Stimulated activated CD8-positive, alpha-beta memory T cell treated with anti-CD3 and anti-CD28 coated beads, Interleukin-4, amount 100 ng/mL, for 24 hours (primary cell): ENCODE measurements at regions not wholly inside any gene's neighbourhood (a gene's known extent, or its start where the extent isn't known, plus 50 kb on each side); places are given as distances from the start of the nearest gene placed in this dataset.

ENCODE experiments used
- DNase-seq: peaks from one replicate; pipeline ENCODE4 v3.0.0-alpha.2; 2020; ENCODE audit warnings: low read depth

DNA sequence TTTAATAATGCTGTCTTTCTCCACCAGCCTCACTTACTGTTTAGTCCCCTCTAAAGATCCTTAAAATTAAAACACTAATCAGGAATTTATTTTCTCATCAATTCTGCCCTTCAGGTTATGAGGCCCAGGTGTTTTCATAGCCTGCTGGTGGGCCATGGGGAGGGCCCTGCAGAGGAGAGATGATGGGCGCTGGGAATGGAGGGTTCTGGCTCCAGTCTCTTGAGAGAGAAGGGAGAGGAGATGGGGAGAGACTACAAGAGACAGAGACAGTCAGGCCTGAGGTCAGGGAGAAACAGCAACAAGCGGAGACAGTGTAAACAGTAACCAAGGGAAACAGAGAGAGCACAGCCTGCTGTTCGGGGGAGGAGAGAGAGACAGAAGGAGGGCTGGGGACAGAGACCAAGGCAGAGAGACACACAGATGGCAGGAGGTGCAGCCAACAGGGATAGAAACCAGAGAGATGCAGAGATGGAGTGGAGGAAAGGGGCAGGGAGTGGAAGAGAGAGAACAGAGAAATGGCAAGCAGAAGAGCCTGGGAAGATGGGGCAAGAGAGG is 187.3 kb upstream of the SYT13 start:
- DNase-seq = no peak

DNA sequence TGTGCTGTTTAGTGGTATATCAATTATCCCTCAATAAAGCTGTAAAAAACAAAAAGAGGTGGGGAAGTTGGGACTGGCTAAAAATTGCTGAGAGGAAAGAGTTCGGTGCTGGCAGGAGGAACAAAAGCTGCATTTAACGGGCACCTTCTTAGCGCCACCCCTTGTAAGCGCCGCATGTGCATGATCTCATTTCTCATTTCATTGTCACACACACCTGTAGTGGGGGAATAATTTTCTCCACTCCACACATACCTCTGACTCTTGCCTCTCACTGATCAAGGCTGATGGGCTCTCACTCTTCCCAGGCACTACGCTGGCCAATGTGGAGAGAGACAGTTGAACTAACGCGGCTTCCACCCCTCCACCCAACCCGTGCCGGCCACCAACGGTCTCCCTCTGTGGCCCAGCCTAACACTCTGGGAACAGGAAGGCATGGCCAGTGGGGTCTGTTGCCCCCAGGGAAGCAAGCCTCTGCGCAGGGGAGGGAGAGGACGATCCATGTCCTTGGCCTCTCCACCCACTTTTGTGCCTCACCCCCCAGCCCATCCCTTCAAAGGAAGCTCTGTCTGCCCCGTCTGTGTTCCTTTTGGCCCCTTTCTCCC is 186.7 kb upstream of the SYT13 start:
- no peak for DNase-seq

DNA sequence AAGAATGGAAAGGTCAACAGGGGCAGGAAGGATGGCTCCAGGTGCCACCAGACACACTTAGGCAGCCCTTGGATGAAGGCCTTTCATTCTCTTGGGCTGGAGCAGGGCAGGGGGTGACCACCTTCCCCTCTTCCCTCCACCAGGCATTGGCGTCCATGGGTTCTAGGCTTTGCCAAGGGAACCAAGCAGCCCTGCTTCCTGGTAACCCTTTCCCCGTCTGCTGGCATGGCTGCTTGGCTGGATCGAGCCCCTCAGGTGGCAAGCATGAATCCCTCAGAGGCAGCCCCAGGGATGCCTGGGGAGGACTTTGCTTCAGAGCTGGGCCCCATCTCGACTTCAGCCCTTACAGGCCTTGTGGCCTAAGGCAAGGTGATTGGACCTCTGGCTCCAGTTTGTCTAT is 185.1 kb upstream of the SYT13 start:
- DNase-seq = no peak

DNA sequence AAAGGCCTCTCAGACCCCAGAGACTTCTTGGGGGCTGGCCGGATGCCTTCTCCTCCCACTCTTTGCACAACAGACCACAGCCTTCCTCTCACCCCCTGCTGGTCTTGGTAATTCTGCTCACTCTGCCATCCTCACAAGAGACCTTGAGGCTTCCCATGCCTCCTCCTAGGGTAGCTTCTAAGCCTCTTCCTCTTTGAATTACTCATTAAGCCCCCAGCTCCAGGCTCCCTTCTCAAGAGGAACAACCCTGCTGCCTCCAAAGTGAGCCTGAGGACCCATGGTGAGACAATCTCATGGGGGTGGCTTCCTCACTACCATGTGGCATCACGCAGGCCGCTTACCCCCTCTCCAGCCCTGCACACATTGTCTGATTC is 184.6 kb upstream of the SYT13 start:
- no peak for DNase-seq

DNA sequence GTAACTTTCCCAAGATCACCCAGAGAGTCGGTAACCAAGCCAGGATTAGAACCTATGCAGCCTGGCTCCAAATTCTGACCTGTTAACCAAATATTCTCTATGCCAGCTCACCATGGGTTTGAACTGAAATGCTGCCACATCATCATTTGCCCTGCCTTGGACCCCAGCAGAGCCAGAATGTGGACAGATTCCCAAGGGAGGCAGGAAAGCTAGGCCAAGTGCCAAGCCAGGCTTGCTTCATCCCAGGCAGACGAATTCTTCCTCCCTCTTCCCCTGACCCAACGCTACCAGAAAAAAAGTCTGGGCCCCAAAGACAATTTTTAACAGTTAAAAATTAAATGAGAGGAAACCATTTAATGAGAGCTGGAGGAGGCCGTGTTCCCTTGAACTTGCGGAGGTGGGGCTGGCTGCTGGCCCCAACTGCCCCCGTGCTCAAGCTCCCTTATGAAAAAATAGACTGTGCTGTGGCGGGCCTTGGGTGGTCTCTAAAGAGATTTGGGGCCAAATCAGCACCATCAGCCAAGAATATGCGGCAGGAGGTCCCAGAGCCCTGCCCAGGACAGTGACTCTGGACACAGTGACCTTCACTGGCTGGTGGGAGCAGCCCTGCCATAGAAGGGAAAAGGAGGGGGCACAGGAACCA is 184.1 kb upstream of the SYT13 start:
- DNase-seq = no peak

DNA sequence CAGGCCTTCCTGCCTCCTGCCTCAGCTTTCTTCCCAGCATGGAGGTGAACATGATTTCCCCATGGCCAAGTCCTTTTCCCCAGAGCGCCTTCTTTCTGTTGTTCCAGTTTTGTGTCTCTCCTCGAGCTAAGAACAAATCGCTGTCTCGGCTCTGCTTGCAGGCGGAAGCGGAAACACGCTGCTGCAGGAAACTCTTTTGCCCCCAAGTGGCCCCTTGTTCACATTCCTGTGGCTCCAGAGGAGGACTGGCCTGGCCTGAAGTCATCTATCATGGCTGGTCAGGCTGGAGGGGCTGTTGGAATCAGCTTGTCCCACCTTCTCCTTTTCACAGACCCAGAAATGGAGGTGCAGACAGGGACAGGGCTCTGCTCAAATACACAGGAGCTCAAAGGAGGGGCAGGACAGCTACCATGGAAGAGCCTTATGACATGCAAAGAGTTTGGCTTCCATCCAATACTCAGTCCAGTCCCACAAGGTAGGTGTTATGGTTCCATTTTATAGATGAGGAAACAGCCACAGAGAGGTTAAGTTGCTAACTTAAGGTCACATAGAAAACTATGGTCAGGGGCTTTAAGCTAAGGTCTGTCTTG is 182.2 kb upstream of the SYT13 start:
- DNase-seq = no peak

DNA sequence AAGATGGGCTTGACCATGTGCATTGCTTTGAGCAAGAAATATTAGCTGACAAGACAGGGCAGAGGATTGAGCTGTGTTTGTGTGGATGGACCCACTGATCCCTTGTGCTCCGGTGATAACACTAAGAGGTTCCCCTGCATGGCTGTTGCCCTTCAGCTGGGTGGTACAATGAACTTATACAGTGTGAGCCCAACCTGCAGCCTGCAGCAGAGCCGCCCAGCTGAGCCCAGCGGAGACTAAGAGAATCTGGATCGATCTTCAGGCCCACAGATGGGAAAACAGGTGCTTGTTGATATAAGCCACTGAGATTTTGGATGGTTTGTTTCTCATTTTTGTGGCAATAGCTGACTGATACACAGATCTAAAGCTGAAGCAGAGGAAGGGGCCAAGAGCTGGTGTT is 177.4 kb upstream of the SYT13 start:
- DNase-seq = no peak

DNA sequence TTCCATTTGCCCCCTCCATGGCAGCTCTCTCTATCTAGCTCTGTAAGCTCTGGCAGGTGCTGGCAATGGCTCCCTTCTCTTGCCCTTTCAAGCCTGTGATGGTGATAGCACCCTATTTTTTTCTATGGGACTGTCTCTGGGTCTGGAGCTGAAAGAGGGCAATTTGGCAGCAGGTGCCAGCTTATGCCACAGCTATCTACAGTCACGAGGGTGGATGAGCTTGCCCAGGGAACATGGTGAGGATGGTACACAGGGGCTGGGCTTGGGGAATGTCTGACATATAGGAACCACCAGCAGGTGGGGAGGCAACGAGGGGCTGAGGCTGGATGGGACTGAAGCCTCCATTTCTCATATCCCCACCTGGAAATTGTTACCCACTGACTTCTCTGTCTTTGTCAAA is 175.4 kb upstream of the SYT13 start:
- DNase-seq = no peak

DNA sequence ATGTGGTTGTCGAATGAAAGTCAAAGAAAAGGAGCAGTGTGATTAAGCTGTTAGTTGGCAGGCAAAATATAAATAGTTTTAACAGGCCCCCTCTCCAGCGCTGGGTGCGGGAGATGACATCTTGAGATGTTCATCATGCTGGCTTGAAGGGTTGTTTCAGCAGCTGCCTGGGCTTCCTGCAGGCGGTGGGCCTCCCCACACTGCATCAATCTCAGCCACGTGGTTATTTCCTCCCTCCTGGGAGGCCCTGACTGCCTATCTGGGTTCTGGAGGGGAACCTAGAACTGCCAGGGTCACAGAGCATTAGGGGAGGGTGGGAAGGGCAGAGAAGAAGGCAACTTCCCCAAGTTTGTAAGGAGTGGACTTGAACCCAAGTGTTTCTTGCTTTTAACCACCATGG is 173.3 kb upstream of the SYT13 start:
- no peak for DNase-seq

DNA sequence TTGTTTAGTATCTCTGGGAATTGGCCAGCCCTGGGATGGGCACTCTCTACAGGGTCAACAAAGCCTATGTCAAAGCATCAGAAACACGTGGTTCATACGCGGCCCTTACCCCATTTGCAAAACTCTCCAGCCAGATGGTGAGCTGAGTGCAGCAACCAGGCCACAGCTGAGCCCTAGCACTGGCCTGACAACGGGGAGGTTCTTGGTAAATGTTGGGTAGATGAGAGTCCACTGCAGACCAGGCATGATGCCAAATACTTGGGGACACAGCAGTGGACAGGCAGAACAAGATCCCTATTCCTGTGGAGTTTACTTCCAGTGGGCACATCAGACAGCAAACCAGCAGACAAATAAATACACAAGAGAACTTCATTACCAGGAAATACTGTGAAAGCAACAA is 172.1 kb upstream of the SYT13 start:
- no peak for DNase-seq

DNA sequence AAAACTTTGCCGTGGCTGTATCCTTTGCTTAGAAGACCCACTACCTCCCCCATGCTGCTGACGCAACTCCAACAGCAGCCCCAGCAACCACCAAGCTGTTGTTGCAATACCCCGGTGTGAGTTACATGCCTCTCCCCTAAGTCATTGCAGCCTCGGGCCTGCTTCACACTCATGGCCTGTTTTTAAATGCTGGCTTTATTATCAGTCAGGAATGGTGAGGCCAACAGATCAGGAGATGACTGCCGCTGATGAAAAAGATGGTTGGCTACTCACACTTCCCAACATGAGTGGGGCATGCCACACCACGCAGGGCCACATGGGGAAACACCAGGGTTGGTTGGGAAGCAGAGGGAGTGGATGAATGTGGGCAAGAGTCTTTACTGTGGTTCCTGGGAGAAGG is 171.5 kb upstream of the SYT13 start:
- no peak for DNase-seq

DNA sequence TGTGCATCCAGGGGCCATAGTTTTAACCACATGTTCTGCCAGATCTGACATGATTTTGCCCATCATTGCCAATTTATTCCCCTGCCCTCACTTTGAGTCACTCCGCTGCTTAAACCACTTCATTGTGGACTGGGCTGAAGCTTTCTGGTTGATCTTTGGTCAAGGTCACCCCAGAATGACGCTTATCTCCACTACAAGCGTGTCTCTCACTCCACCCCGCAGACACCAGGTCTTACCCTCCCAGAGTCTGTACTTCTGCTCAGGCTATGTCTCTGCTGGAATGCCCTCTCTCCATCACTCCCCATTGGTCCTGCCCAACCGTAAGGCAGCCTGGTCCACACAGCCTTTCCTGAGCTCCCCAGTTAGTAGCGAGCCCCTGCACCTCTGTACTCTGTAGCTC is 170.5 kb upstream of the SYT13 start:
- DNase-seq = no peak

DNA sequence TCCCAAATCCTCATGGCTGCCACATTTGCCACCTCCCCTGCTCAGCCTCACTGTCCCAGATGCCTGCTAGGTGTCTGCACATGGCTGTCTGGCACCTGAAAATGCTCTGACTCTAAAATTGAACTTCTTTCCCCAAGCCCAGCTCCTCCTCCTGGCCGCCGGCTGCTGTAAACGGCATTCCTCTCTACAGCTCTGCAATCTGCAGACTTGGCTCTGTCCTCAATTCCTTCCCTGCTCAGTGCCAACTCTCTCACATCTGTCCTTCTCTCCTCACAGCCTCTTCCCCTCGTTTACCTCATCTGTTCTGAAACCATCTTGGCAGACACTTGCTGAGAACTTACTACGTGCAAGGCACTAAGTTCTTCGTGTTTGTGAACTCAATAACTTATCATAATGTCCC is 169.4 kb upstream of the SYT13 start:
- DNase-seq = no peak

DNA sequence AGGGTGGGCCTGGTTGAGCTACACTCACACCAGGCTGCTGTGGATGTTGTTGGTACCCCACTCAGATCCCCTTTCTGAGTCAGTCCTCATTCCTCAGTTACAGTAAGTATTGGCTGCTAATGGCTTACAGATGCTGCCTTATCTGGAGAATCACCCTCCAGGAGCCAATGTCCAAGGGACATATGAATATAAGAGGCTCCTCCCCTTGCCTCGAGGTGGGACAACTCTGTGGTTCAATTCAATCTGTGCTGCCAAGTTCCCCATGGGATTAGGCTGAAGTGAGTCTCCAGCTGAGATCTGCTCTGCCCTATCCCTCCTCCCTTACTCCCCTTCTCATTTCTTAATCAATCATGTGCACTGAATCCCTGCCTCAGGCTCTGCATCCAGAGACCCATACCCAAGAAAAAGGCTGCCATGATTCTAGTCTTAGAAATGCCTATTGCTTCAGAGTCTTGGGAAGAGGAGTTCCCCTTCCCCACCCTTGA is 168.8 kb upstream of the SYT13 start:
- no peak for DNase-seq

DNA sequence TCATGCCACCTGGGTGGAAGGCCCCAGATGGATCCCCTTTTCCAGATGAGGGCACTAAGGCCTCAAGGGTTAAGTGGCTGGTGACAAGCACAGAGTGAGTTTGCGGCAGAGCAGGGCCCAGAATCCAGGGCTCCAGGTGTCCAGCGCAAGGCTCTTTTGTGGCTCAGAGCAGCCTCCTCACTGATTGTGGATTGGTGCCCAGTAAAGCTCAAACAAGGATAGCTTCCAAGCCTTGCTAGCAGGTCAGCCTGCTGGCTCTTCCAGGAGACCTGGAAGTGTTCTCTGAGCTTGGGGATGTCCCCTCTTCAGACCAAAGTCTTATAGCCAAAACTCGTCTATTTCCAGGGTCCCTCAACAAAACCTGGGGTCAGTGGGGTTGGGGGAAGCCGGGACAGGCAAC is 167.6 kb upstream of the SYT13 start:
- DNase-seq = no peak

DNA sequence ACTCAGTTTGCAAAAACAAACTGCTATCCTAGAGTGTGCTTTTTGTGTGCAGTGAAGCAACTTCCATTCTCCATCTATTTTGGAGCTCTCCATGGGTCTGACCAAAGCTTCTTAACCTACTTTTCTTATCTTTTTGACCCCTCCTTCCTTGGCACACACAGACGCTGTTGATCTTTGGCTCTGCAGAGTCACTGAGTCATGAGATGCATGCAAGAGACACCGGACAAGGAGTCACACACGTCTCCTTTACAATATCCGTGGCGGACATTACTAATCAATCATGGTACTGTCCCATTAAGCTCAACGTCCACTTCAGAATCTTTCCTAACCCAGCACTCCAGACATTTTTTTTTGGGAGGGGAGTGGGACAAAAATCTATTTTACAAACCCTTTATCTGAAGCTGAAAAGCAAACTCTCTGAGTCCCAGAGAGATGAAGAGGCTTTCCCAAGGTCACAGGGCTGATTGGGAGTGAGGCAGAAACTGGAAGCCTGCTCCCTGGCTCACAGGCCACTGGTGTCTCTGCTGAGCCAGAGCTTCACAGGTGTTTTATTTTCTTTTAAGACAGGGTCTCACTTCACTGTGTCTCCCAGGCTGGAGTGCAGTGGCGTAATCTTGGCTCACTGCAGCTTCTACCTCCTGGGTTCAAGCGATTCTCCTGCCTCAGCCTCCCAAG is 165.8 kb upstream of the SYT13 start:
- DNase-seq = no peak

DNA sequence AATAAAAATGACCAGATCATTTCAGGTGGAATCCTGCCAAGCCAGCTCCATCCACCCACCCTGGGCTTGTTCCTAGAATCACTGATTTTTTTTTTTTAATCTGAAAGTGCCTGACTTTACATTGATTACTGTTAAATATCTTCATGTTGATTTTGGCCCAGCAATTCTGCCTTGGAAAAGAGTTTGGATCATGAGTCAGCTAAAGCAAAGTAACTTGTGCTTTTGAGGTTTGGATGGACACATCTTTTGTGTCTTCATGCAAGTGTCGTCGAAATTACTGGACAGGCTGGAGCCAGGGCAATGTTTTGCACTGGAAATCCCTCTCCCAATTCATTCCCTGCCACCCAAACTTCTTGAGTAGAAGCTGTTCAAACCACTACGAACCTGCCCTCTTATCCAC is 164.0 kb upstream of the SYT13 start:
- no peak for DNase-seq

DNA sequence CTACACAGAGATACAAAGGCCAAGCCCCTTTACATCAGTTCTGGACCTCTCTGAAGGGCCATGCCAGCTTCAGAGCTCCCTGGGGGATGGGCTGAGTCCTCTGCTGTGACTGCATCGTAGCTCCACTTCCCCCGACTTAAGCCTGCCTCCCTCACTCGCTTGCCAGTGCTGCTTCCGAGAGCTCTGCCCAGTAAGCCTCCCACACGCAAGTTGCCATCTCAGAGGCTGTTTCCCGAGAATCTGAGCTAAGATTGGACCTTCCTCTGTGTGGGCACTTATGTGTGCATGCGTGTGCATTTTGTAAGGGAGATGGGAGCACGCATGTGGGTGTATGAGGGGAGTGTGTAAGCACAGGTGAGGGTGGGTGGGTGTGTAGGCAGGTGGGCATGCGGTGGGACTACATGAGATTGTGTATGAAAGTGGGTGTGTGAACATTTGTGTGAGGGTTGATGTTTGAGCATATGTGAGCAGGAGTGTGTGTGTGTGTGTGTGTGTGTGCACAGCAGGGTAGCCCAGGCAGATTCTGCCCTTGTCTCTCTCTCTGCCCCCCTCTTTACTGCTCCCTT is 163.0 kb upstream of the SYT13 start:
- no peak for DNase-seq

DNA sequence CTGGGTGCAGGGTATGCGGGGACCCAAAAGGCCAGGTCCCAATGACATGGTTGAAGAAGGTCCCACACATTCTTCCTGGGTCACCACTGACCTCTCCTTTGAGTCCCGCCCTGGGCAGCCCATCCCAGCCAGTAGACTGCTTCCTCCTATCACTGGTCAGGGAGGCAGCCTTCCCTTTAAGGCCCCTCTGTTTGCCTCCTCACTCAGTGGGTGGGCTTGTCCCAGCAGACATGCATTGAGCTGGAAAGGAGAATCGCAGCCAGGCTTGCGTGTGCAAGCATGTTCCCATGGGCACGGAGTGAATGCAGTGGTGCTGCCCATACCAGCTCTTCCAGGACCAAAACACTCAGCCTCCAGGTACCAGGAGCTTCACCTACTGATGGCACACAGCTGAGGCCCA is 162.4 kb upstream of the SYT13 start:
- no peak for DNase-seq

DNA sequence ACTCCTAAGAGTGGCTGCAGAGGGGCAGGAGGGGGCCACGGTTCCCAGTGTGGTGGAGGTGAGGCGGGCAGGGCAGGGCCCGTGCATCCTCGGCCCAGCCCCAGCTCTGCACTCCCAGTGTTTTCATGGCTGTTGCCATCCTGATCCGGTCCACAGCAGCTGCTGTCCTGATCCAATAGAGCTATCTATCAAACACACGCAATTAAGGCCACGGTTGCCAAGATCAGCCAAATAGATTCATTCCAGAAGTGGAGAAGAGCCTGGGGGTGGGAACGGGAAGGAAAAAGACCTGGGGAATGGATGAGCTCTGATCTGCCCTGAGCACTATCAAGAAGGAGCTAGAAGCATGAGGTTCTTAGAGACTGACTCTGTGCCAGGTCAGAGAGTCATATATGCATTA is 160.9 kb upstream of the SYT13 start:
- DNase-seq = no peak

DNA sequence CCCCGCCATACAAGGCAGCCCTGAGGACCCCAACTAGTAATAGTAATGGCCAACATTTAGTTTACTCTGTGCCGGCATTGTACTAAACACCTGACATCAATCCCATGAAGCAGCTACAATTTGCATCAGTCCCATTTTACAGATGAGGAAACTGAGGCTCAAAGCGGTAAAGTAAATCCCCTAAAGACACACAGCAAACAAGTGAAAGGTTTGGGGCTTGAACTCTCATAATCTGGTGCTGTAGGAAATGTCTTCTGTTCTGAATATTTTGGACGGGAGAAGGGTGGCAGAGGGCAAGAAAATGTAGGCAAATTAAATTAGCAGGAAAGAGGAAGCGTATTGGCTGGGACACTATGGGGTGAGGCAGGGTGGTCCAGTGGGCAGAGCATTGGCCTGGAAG is 160.3 kb upstream of the SYT13 start:
- DNase-seq = no peak

DNA sequence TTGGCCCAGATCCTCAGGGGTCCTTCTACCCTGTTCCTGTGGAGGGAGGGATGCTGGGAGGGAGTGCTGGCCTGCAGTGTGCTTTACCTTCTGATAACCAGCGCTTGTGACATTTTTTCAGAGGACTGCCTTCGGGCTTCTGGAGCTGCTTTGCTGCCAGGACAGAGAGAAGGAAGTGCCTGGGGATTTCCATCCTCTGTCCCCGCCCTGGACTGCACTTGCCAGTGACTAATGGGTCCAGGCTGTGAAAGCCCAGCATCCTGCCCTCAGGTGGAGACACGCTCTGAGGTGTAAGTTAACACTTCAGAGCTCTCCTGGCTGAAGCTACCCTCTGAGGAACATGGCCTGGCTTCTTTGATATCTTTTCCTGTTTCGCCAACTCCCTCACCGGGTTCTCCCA is 158.7 kb upstream of the SYT13 start:
- DNase-seq = no peak

DNA sequence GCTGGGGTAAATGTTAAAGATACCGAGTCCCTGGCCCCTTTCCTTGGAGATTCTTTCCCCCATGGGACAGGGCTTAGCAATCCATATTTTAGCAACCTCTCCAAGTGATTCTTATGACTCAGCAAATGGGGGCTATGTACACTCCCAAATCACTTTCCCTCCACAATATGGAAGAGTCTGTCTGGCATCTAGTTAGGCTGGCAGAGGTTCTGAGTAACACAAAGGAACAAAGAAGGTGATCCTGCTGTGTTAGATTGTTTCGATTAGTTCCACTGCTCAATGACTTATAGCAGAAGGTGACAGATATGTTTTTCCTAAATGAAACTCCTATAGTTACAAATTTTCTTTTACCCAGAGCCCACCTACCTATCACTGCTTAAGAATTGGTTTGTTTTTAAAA is 154.0 kb upstream of the SYT13 start:
- DNase-seq = no peak
